K562 (cell line): ENCODE measurements at regions not wholly inside any gene's neighbourhood (a gene's known extent, or its start where the extent isn't known, plus 50 kb on each side); places are given as distances from the start of the nearest gene placed in this dataset.

Source experiments
- HIVEP1 ChIP-seq: fragments of 250-450 bp; sonication (Bioruptor Pico); IDR thresholded peaks from 2 replicates; pipeline ENCODE4 v1.4.0; 2020; ENCODE audit warnings: mild to moderate bottlenecking
- MCM2 ChIP-seq: fragments of 450-650 bp; IDR thresholded peaks from 2 replicates; pipeline ENCODE4 v1.6.1; 2017; ENCODE audit warnings: low read depth, mild to moderate bottlenecking
- NCOA4 ChIP-seq: fragments of 450-650 bp; IDR thresholded peaks from 2 replicates; pipeline ENCODE4 v1.6.1; 2018; ENCODE audit warnings: mild to moderate bottlenecking; ENCODE audit not compliant: partially characterized antibody
- TCF3 ChIP-seq: sonication (generic); formaldehyde crosslinking; IDR thresholded peaks from 2 replicates; pipeline ENCODE4 v1.4.0; 2020; ENCODE audit warnings: mild to moderate bottlenecking, missing genetic modification reagents
- ZNF512 ChIP-seq: IDR thresholded peaks from 2 replicates; pipeline ENCODE4 v1.6.1; 2016; ENCODE audit warnings: missing genetic modification characterization, missing compliant biosample characterization
- ZNF766 ChIP-seq: fragments of 200-800 bp; sonication (Bioruptor generic); conservative IDR thresholded peaks from 2 replicates; pipeline ENCODE4 v1.6.1; 2016; ENCODE audit warnings: missing genetic modification characterization, missing compliant biosample characterization
- ZNF79 ChIP-seq: fragments of 250-450 bp; sonication (Bioruptor Pico); IDR thresholded peaks from 2 replicates; pipeline ENCODE4 v1.4.0; 2020; ENCODE audit warnings: low read depth, mild to moderate bottlenecking, moderate library complexity
- TF ChIP-seq, protein P1 (sequence below), 2 experiments: fragments of 450-650 bp; formaldehyde crosslinking in 1 of 2; IDR thresholded peaks; 2 replicates each; pipeline versions ENCODE4 v1.4.0 to v1.6.1; 2014 to 2020; ENCODE audit warnings: mild to moderate bottlenecking in 2 of 2, borderline replicate concordance in 1 of 2, low read depth in 1 of 2
- TF ChIP-seq, protein P2 (sequence below): sonication (generic); formaldehyde crosslinking; IDR thresholded peaks from 2 replicates; pipeline ENCODE4 v1.8.1; 2023; ENCODE audit warnings: mild to moderate bottlenecking, missing genetic modification reagents
- TF ChIP-seq, protein P3 (sequence below): fragments of 250-450 bp; sonication (Bioruptor Pico); IDR thresholded peaks from 2 replicates; pipeline ENCODE4 v1.5.0; 2021
- TF ChIP-seq, protein P4 (sequence below): fragments of 250-450 bp; sonication (Bioruptor Pico); IDR thresholded peaks from 2 replicates; pipeline ENCODE4 v1.8.0; 2021; ENCODE audit warnings: moderate library complexity, mild to moderate bottlenecking, inconsistent platforms

DNA sequence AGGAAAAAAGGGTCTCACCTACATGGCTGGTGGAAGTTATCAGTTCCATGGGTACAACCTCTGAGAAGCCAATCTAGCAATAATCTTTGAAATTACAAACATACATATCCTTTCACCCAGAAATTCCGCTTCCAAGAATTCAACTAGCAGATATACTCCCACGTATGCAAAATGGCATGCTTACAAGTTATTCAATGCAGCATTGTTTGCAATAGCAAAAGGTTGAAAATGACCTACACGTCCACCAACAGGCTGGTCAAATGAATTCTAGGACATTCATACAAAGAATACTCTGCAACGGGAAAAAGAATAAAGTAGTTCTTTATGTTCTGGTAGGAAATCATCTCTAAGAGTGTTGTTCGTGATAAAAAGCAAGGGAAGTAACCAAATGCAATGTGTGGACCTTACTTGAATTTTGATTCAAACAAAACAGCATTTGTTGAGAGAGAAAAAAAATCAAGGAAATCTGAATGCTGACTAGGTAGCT lies 63.7 kb upstream of the NLK start (continued):
- TF ChIP-seq ZNF512: no peak
- no peak for TF ChIP-seq MCM2
- TF ChIP-seq ZNF766 (CRISPR knock-in tag): no peak
- TF ChIP-seq, protein P1, sequence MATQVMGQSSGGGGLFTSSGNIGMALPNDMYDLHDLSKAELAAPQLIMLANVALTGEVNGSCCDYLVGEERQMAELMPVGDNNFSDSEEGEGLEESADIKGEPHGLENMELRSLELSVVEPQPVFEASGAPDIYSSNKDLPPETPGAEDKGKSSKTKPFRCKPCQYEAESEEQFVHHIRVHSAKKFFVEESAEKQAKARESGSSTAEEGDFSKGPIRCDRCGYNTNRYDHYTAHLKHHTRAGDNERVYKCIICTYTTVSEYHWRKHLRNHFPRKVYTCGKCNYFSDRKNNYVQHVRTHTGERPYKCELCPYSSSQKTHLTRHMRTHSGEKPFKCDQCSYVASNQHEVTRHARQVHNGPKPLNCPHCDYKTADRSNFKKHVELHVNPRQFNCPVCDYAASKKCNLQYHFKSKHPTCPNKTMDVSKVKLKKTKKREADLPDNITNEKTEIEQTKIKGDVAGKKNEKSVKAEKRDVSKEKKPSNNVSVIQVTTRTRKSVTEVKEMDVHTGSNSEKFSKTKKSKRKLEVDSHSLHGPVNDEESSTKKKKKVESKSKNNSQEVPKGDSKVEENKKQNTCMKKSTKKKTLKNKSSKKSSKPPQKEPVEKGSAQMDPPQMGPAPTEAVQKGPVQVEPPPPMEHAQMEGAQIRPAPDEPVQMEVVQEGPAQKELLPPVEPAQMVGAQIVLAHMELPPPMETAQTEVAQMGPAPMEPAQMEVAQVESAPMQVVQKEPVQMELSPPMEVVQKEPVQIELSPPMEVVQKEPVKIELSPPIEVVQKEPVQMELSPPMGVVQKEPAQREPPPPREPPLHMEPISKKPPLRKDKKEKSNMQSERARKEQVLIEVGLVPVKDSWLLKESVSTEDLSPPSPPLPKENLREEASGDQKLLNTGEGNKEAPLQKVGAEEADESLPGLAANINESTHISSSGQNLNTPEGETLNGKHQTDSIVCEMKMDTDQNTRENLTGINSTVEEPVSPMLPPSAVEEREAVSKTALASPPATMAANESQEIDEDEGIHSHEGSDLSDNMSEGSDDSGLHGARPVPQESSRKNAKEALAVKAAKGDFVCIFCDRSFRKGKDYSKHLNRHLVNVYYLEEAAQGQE (IDR thresholded peaks at IDR 0.05; ENCODE audit: borderline replicate concordance): no peak
- TF ChIP-seq, protein P1 (CRISPR knock-in tag; IDR thresholded peaks at IDR 0.05; ENCODE audit: low read depth): no peak
- TF ChIP-seq ZNF79: no peak
- no peak for TF ChIP-seq NCOA4
- no peak for TF ChIP-seq TCF3 (CRISPR knock-in tag)
- TF ChIP-seq, protein P2, sequence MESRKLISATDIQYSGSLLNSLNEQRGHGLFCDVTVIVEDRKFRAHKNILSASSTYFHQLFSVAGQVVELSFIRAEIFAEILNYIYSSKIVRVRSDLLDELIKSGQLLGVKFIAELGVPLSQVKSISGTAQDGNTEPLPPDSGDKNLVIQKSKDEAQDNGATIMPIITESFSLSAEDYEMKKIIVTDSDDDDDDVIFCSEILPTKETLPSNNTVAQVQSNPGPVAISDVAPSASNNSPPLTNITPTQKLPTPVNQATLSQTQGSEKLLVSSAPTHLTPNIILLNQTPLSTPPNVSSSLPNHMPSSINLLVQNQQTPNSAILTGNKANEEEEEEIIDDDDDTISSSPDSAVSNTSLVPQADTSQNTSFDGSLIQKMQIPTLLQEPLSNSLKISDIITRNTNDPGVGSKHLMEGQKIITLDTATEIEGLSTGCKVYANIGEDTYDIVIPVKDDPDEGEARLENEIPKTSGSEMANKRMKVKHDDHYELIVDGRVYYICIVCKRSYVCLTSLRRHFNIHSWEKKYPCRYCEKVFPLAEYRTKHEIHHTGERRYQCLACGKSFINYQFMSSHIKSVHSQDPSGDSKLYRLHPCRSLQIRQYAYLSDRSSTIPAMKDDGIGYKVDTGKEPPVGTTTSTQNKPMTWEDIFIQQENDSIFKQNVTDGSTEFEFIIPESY: no peak
- TF ChIP-seq, protein P3, sequence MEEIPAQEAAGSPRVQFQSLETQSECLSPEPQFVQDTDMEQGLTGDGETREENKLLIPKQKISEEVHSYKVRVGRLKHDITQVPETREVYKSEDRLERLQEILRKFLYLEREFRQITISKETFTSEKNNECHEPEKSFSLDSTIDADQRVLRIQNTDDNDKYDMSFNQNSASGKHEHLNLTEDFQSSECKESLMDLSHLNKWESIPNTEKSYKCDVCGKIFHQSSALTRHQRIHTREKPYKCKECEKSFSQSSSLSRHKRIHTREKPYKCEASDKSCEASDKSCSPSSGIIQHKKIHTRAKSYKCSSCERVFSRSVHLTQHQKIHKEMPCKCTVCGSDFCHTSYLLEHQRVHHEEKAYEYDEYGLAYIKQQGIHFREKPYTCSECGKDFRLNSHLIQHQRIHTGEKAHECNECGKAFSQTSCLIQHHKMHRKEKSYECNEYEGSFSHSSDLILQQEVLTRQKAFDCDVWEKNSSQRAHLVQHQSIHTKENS (CRISPR knock-in tag): no peak
- TF ChIP-seq HIVEP1 (CRISPR knock-in tag): no peak
- TF ChIP-seq, protein P4, sequence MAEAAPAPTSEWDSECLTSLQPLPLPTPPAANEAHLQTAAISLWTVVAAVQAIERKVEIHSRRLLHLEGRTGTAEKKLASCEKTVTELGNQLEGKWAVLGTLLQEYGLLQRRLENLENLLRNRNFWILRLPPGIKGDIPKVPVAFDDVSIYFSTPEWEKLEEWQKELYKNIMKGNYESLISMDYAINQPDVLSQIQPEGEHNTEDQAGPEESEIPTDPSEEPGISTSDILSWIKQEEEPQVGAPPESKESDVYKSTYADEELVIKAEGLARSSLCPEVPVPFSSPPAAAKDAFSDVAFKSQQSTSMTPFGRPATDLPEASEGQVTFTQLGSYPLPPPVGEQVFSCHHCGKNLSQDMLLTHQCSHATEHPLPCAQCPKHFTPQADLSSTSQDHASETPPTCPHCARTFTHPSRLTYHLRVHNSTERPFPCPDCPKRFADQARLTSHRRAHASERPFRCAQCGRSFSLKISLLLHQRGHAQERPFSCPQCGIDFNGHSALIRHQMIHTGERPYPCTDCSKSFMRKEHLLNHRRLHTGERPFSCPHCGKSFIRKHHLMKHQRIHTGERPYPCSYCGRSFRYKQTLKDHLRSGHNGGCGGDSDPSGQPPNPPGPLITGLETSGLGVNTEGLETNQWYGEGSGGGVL: no peak
